K562 (cell line): ENCODE measurements at regions not wholly inside any gene's neighbourhood (a gene's known extent, or its start where the extent isn't known, plus 50 kb on each side); places are given as distances from the start of the nearest gene placed in this dataset.
A peak's percentile ranks its signal among the peaks of the same experiment; 100 is the strongest.

Experiments used
- ATAC-seq: fragments of 200-7000 bp; cut with Tn5 transposase; 3 replicates; pipeline ENCODE4 v1.9.1; 2020; ENCODE audit warnings: moderate library complexity
- BruUV-seq: library from RNA; stranded (reverse); fragments of 400-500 nt; replicated peaks from 2 replicates; lab custom pipeline; 2021; lab: Mats Ljungman, UMichigan
- CTCF ChIA-PET: fragments of 300-600 bp; formaldehyde crosslinking; extraction: SDS; loops from one replicate; lab custom pipeline; 2021; ENCODE audit warnings: low intra/inter-chr PET ratio; lab: Yijun Ruan, JAX
- POLR2A ChIA-PET: fragments of 300-600, 350-650 bp; sonication (Branson Sonifier 250); formaldehyde crosslinking; extraction: SDS; loops from one replicate; lab custom pipeline; 2021; ENCODE audit warnings: antibody characterized with exemption, inconsistent platforms; lab: Yijun Ruan, JAX
- DNase-seq, 4 experiments: peaks; one replicate each; pipeline versions ENCODE4 v3.0.0 to v3.0.0-alpha.2; 2011 to 2018; ENCODE audit warnings: low spot score in 3 of 4, mixed read lengths in 3 of 4; ENCODE audit errors: extremely low read depth in 1 of 4
- FAIRE-seq: peaks from 2 replicates; lab custom pipeline; 2011; peaks lifted over from hg19 to GRCh38; lab: Jason Lieb, UNC
- H2AFZ ChIP-seq: 2 replicates; pipeline ENCODE4 v1.6.0; 2011; ENCODE audit warnings: low read depth, low read length, control low read depth, inconsistent platforms
- H3K27ac ChIP-seq: fragments of 200-600 bp; 3 replicates; pipeline ENCODE4 v1.8.0; 2011; ENCODE audit warnings: low read depth, mild to moderate bottlenecking, control low read depth, inconsistent platforms, low read length, moderate library complexity, mixed read lengths; ENCODE audit errors: extremely low read depth
- H3K27me3 ChIP-seq, 2 experiments: fragments of 300-600 bp in 1 of 2; 2 replicates in 1 of 2; 3 replicates in 1 of 2; pipeline versions ENCODE4 v1.6.0 to v1.8.0; 2011; ENCODE audit warnings: inconsistent platforms in 2 of 2, low read length in 2 of 2, mild to moderate bottlenecking in 1 of 2, mixed read lengths in 1 of 2, moderate library complexity in 1 of 2; ENCODE audit not compliant: control insufficient read depth in 2 of 2, insufficient read depth in 2 of 2
- H3K36me3 ChIP-seq: fragments of 300-600 bp; 3 replicates; pipeline ENCODE4 v1.8.0; 2011; ENCODE audit warnings: mild to moderate bottlenecking, low read length, inconsistent platforms; ENCODE audit not compliant: control insufficient read depth, insufficient read depth
- H3K4me1 ChIP-seq, 2 experiments: fragments of 200-600 bp in 1 of 2; replicated peaks in 1 of 2; 2 replicates in 1 of 2; 3 replicates in 1 of 2; pipeline versions ENCODE4 v1.5.1 to v1.8.0; 2011; ENCODE audit warnings: inconsistent platforms in 2 of 2, low read length in 2 of 2, mild to moderate bottlenecking in 1 of 2, mixed read lengths in 1 of 2, moderate library complexity in 1 of 2; ENCODE audit not compliant: control insufficient read depth in 2 of 2, insufficient read depth in 2 of 2
- H3K4me2 ChIP-seq: 2 replicates; pipeline ENCODE4 v1.6.1; 2011; ENCODE audit warnings: low read length, control low read depth, inconsistent platforms, mixed read lengths; ENCODE audit not compliant: insufficient read depth
- H3K4me3 ChIP-seq: fragments of 200-600 bp; sonication (generic), shearing (Covaris generic); 2 replicates; pipeline ENCODE4 v1.5.1; 2016; ENCODE audit warnings: control low read depth, inconsistent platforms
- H3K79me2 ChIP-seq: fragments of 200-600 bp; 3 replicates; pipeline ENCODE4 v1.8.0; 2011; ENCODE audit warnings: low read length, inconsistent platforms; ENCODE audit not compliant: control insufficient read depth, insufficient read depth
- H3K9ac ChIP-seq, 2 experiments: 2 replicates each; pipeline versions ENCODE4 v1.6.0 to v1.6.1; 2011; ENCODE audit warnings: low read depth in 2 of 2, low read length in 2 of 2, control low read depth in 1 of 2, inconsistent platforms in 1 of 2, mild to moderate bottlenecking in 1 of 2, mixed read lengths in 1 of 2; ENCODE audit not compliant: insufficient read depth in 1 of 2
- H3K9me1 ChIP-seq: one replicate; pipeline ENCODE4 v1.6.0; 2011; ENCODE audit warnings: inconsistent platforms, mild to moderate bottlenecking, low read length, moderate library complexity; ENCODE audit not compliant: control insufficient read depth, insufficient read depth
- H3K9me3 ChIP-seq: replicated peaks from 2 replicates; pipeline ENCODE4 v1.5.1; 2011; ENCODE audit warnings: low read depth, low read length, inconsistent platforms; ENCODE audit not compliant: control insufficient read depth, insufficient read depth
- H4K20me1 ChIP-seq: replicated peaks from 2 replicates; pipeline ENCODE4 v1.6.1; 2011; ENCODE audit warnings: low read length, inconsistent platforms, mixed read lengths; ENCODE audit not compliant: control insufficient read depth, insufficient read depth
- CBX5 ChIP-seq: IDR thresholded peaks from 2 replicates; pipeline ENCODE4 v1.6.1; 2014; ENCODE audit warnings: low read depth, borderline replicate concordance
- CHD4 ChIP-seq: fragments of 200-600 bp; sonication (generic); IDR thresholded peaks from 3 replicates; pipeline ENCODE4 v1.6.1; 2012; ENCODE audit warnings: low read depth, mild to moderate bottlenecking, mixed read lengths, low read length, inconsistent platforms; ENCODE audit not compliant: insufficient read depth, insufficient replicate concordance, poor library complexity, severe bottlenecking
- GABPB2 ChIP-seq: fragments of 250-450 bp; sonication (Bioruptor Pico); conservative IDR thresholded peaks from 2 replicates; pipeline ENCODE4 v1.5.1; 2021; ENCODE audit warnings: mild to moderate bottlenecking
- HNRNPUL1 ChIP-seq: fragments of 200-400 bp; formaldehyde crosslinking; IDR thresholded peaks from 2 replicates; pipeline ENCODE4 v1.6.1; 2017; ENCODE audit warnings: low read length
- ILK ChIP-seq: fragments of 450-650 bp; IDR thresholded peaks from 2 replicates; pipeline ENCODE4 v1.6.1; 2016; ENCODE audit warnings: missing genetic modification characterization, low read depth, mild to moderate bottlenecking, missing compliant biosample characterization, moderate library complexity, borderline replicate concordance
- MYC ChIP-seq, 2 experiments: fragments of 250-450 bp in 1 of 2; sonication (Bioruptor Pico) in 1 of 2; IDR thresholded peaks; 2 replicates each; pipeline versions ENCODE4 v1.5.1 to v1.6.1; 2012 to 2021; ENCODE audit warnings: low read depth in 2 of 2, borderline replicate concordance in 1 of 2, improper control_type of control experiment in 1 of 2, low read length in 1 of 2, mild to moderate bottlenecking in 1 of 2, moderate library complexity in 1 of 2
- ZNF121 ChIP-seq: sonication (generic); formaldehyde crosslinking; conservative IDR thresholded peaks from 2 replicates; pipeline ENCODE4 v1.8.0; 2022; ENCODE audit warnings: missing genetic modification reagents
- WGBS: fragments of 100-300 bp; shearing (Covaris generic); methylation state at CpG from one replicate; pipeline ENCODE4 v1.1.6; 2016; ENCODE audit warnings: low coverage, mixed read lengths; ENCODE audit not compliant: insufficient coverage; ENCODE audit errors: missing lambda C conversion rate; 5-methylcytosine and 5-hydroxymethylcytosine counted together
- in situ Hi-C: fragments of 300-500 bp; cut with MboI; formaldehyde crosslinking; loops from 4 replicates; pipeline ENCODE4 v1.15.0; 2018; ENCODE audit warnings: inconsistent platforms, mixed read lengths
- intact Hi-C: fragments of 100-400 bp; cut with micrococcal nuclease; formaldehyde crosslinking; loops from 2 replicates; pipeline ENCODE4 v1.14.2; 2022
- TF ChIP-seq, protein P1 (sequence below): fragments of 450-650 bp; IDR thresholded peaks from 2 replicates; pipeline ENCODE4 v1.6.1; 2018; ENCODE audit not compliant: partially characterized antibody
- TF ChIP-seq, protein P2 (sequence below): sonication (generic); formaldehyde crosslinking; IDR thresholded peaks from 2 replicates; pipeline ENCODE4 v1.8.0; 2022; ENCODE audit warnings: missing genetic modification reagents, mild to moderate bottlenecking, moderate library complexity, borderline replicate concordance
- TF ChIP-seq, protein P3 (sequence below): IDR thresholded peaks from 3 replicates; pipeline ENCODE4 v1.6.1; 2011; ENCODE audit warnings: borderline replicate concordance, mild to moderate bottlenecking, moderate library complexity; ENCODE audit not compliant: insufficient read length; ENCODE audit errors: extremely low read depth
- TF ChIP-seq, protein P4 (sequence below): fragments of 450-650 bp; formaldehyde crosslinking; IDR thresholded peaks from 2 replicates; pipeline ENCODE4 v1.4.0; 2020; ENCODE audit warnings: mild to moderate bottlenecking, moderate library complexity

DNA sequence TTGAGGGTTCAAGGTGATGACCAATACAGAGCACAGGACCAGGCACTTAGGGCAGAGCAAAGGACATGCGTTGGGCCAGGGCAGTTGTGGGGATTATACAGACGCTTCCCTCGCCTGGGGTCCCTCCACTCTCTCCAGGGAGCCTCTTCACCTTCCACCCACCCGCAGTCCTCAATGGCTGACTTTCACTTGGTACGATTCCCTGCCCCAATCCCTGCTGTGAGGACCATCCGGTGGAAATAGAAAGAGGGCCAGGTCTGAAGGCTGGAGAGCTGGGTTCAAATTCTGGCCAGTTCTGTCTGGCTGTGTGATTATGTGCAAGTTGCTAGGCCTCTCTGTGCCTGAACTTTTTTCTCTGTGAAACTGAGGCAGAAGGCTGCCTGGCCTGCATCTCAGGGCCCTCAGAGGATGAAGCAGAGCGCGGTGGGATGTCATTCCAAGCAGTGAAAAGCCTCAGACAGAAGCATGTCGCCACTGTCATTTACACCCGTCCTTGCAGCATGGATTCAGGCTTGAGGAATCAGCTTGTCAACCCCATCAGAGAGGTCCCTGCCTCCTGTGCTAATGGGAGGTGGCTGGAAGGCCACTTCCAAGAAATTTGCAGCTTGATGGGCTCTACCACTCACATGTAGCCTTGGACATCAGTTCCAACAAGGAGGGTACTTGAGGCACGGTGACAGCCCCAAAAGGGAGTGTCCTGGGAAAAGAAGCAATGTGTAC, 206.6 kb upstream of the IER5L start:
- ATAC-seq (no peak), FAIRE-seq (no peak), DNase-seq (no peak)
- H3K4me1 ChIP-seq = peaks cover 0 to 13% of the 10 kb centered on the region in 2 experiments; a peak in 3 of 5 replicates
- WGBS = 28% methylated on average over 11 of the region's 11 CpGs
- no peaks in the 10 kb centered on the region for H3K9me3 ChIP-seq
- intact Hi-C loops = no loop called here
- no peak overlapping the region for H2AFZ ChIP-seq
- H3K27ac ChIP-seq = no peak overlapping the region
- H4K20me1 ChIP-seq = no peaks in the 10 kb centered on the region
- ChIA-PET POLR2A (no interaction called here), CTCF (no interaction called here)
- no peaks in the 10 kb centered on the region for H3K36me3 ChIP-seq
- BruUV-seq = no TSS peak
- H3K9ac ChIP-seq = no peak overlapping the region
- no peaks in the 10 kb centered on the region for H3K79me2 ChIP-seq
- no peaks in the 10 kb centered on the region for H3K9me1 ChIP-seq
- H3K4me3 ChIP-seq = no peak overlapping the region
- no peak overlapping the region for H3K4me2 ChIP-seq
- in situ Hi-C loops = no loop called here
- H3K27me3 ChIP-seq = peaks cover 0 to 14% of the 10 kb centered on the region in 2 experiments; a peak in 2 of 5 replicates
- TF ChIP-seq, protein P1, sequence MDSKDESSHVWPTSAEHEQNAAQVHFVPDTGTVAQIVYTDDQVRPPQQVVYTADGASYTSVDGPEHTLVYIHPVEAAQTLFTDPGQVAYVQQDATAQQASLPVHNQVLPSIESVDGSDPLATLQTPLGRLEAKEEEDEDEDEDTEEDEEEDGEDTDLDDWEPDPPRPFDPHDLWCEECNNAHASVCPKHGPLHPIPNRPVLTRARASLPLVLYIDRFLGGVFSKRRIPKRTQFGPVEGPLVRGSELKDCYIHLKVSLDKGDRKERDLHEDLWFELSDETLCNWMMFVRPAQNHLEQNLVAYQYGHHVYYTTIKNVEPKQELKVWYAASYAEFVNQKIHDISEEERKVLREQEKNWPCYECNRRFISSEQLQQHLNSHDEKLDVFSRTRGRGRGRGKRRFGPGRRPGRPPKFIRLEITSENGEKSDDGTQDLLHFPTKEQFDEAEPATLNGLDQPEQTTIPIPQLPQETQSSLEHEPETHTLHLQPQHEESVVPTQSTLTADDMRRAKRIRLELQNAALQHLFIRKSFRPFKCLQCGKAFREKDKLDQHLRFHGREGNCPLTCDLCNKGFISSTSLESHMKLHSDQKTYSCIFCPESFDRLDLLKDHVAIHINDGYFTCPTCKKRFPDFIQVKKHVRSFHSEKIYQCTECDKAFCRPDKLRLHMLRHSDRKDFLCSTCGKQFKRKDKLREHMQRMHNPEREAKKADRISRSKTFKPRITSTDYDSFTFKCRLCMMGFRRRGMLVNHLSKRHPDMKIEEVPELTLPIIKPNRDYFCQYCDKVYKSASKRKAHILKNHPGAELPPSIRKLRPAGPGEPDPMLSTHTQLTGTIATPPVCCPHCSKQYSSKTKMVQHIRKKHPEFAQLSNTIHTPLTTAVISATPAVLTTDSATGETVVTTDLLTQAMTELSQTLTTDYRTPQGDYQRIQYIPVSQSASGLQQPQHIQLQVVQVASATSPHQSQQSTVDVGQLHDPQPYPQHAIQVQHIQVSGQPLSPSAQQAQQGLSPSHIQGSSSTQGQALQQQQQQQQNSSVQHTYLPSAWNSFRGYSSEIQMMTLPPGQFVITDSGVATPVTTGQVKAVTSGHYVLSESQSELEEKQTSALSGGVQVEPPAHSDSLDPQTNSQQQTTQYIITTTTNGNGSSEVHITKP = no peak
- TF ChIP-seq GABPB2 = no peak
- TF ChIP-seq, protein P2, sequence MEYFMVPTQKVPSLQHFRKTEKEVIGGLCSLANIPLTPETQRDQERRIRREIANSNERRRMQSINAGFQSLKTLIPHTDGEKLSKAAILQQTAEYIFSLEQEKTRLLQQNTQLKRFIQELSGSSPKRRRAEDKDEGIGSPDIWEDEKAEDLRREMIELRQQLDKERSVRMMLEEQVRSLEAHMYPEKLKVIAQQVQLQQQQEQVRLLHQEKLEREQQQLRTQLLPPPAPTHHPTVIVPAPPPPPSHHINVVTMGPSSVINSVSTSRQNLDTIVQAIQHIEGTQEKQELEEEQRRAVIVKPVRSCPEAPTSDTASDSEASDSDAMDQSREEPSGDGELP (CRISPR knock-in tag) = no peak
- no peak for TF ChIP-seq MYC (IDR thresholded peaks at IDR 0.05; ENCODE audit: low read depth, low read length)
- TF ChIP-seq MYC (CRISPR knock-in tag; IDR thresholded peaks at IDR 0.05; ENCODE audit: borderline replicate concordance, low read depth) = no peak
- no peak for TF ChIP-seq CBX5
- TF ChIP-seq, protein P3, sequence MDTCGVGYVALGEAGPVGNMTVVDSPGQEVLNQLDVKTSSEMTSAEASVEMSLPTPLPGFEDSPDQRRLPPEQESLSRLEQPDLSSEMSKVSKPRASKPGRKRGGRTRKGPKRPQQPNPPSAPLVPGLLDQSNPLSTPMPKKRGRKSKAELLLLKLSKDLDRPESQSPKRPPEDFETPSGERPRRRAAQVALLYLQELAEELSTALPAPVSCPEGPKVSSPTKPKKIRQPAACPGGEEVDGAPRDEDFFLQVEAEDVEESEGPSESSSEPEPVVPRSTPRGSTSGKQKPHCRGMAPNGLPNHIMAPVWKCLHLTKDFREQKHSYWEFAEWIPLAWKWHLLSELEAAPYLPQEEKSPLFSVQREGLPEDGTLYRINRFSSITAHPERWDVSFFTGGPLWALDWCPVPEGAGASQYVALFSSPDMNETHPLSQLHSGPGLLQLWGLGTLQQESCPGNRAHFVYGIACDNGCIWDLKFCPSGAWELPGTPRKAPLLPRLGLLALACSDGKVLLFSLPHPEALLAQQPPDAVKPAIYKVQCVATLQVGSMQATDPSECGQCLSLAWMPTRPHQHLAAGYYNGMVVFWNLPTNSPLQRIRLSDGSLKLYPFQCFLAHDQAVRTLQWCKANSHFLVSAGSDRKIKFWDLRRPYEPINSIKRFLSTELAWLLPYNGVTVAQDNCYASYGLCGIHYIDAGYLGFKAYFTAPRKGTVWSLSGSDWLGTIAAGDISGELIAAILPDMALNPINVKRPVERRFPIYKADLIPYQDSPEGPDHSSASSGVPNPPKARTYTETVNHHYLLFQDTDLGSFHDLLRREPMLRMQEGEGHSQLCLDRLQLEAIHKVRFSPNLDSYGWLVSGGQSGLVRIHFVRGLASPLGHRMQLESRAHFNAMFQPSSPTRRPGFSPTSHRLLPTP = no peak
- no peak for TF ChIP-seq HNRNPUL1
- no peak for TF ChIP-seq CHD4
- TF ChIP-seq ILK (tag) = no peak
- TF ChIP-seq, protein P4, sequence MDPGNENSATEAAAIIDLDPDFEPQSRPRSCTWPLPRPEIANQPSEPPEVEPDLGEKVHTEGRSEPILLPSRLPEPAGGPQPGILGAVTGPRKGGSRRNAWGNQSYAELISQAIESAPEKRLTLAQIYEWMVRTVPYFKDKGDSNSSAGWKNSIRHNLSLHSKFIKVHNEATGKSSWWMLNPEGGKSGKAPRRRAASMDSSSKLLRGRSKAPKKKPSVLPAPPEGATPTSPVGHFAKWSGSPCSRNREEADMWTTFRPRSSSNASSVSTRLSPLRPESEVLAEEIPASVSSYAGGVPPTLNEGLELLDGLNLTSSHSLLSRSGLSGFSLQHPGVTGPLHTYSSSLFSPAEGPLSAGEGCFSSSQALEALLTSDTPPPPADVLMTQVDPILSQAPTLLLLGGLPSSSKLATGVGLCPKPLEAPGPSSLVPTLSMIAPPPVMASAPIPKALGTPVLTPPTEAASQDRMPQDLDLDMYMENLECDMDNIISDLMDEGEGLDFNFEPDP (CRISPR knock-in tag) = no peak
- TF ChIP-seq ZNF121 (CRISPR knock-in tag) = 0 out of 2 replicates have a peak, but pooled peaks have one; percentile 2
